BLaER1 (cell line): ENCODE measurements at regions not wholly inside any gene's neighbourhood (a gene's known extent, or its start where the extent isn't known, plus 50 kb on each side); places are given as distances from the start of the nearest gene placed in this dataset.

Experiments used
- H3K27ac ChIP-seq: shearing (Covaris generic); formaldehyde crosslinking; 2 replicates; pipeline ENCODE4 v1.8.1; 2022
- H3K27me3 ChIP-seq: shearing (Covaris generic); formaldehyde crosslinking; 2 replicates; pipeline ENCODE4 v1.8.1; 2022
- H3K36me3 ChIP-seq: shearing (Covaris generic); formaldehyde crosslinking; 2 replicates; pipeline ENCODE4 v1.8.1; 2022
- H3K4me1 ChIP-seq: shearing (Covaris generic); formaldehyde crosslinking; 2 replicates; pipeline ENCODE4 v1.8.1; 2022
- H3K4me2 ChIP-seq: shearing (Covaris generic); formaldehyde crosslinking; 2 replicates; pipeline ENCODE4 v1.8.1; 2022
- H3K4me3 ChIP-seq: shearing (Covaris generic); formaldehyde crosslinking; 2 replicates; pipeline ENCODE4 v1.8.1; 2022
- H3K9ac ChIP-seq: shearing (Covaris generic); formaldehyde crosslinking; 2 replicates; pipeline ENCODE4 v1.8.1; 2022
- H3K9me3 ChIP-seq: shearing (Covaris generic); formaldehyde crosslinking; 2 replicates; pipeline ENCODE4 v1.8.1; 2022
- H4K20me1 ChIP-seq: shearing (Covaris generic); formaldehyde crosslinking; 2 replicates; pipeline ENCODE4 v1.8.1; 2022
- Cebpa-rat ChIP-seq: shearing (Covaris generic); IDR thresholded peaks from 2 replicates; pipeline ENCODE4 v1.8.1; 2022

DNA sequence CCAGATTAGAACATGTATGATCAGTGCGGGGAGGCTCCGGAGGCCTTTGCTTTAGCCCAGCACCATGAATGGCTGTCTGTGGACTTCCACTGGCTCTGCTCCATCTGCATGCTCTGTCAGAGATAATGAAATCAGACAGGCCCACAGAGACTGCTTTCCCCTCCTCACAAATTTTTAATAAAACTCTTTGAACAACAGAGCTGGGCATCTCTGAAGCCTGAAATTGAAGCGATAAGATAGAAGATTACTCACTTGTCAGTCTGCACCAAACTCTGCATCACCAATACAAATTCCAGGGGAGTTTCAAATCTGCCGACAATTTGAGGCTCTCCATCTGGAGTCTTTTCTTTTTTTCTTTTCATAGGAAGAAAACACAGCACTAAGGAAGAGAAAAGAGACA, 110.0 kb downstream of the DYRK2 start:
- no peak overlapping the region for H3K4me2 ChIP-seq
- H3K9me3 ChIP-seq: no peaks in the 10 kb centered on the region
- no peaks in the 10 kb centered on the region for H4K20me1 ChIP-seq
- no peak for TF ChIP-seq Cebpa-rat
- H3K9ac ChIP-seq: no peak overlapping the region
- no peaks in the 10 kb centered on the region for H3K4me1 ChIP-seq
- H3K36me3 ChIP-seq: no peaks in the 10 kb centered on the region
- no peaks in the 10 kb centered on the region for H3K27me3 ChIP-seq
- no peak overlapping the region for H3K4me3 ChIP-seq
- no peak overlapping the region for H3K27ac ChIP-seq

DNA sequence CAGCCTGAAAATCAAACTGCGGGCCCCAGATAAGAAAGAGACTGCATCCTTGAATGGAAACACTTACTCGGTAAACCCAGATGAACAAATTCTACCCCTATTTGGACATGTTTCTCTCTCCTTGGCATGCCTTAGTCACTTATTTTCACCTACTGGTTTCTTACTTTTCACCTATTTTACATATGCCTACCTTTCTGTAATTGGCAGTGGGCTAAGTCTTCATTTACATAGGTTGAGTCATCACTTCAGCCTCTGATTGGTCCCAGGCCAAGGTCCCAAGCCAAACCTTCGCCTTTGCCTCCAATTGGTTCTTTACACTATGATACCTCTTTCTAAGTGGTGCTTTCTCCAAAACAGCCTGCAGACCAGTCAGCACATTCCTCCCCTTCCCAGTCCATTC, 111.3 kb downstream of the DYRK2 start:
- H3K9me3 ChIP-seq: no peaks in the 10 kb centered on the region
- no peak for TF ChIP-seq Cebpa-rat
- H3K9ac ChIP-seq: no peak overlapping the region
- H3K36me3 ChIP-seq: no peaks in the 10 kb centered on the region
- no peak overlapping the region for H3K27ac ChIP-seq
- H3K27me3 ChIP-seq: no peaks in the 10 kb centered on the region
- H4K20me1 ChIP-seq: no peaks in the 10 kb centered on the region
- H3K4me3 ChIP-seq: no peak overlapping the region
- no peak overlapping the region for H3K4me2 ChIP-seq
- no peaks in the 10 kb centered on the region for H3K4me1 ChIP-seq

DNA sequence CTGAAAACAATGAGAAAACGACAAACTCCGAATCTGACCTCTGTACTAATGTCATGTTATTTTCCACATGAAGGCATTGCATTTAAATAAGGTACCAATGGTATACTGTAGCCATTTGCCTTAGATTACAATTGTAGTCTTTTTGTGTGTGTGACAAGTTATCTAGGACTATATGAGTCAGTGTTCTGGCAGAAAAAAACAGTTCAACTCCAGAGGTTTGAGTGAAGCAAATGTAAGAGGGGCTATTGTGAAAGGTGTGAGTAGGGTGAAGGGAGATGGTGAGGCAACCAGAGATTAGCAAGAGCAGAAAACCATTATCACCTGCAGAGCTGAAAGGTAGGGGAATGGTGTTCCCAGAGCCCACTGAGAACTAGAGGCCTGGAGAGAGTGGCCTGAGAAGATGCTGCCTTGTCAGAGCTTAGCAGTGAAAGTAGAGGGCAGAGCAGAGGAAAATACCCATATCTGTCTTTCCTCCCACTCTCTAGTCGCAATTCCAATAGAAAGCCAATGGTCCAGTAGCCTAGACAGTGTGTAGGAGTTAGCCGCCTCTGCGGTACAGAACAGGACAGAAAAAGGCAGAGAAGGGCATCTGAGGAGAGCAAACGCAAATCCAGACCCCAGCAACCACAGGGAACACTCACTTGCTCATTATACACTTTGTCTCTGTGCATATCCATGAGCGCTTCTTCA, 112.2 kb downstream of the DYRK2 start:
- Histone ChIP-seq H3K36me3 (no peaks in the 10 kb centered on the region), H4K20me1 (no peaks in the 10 kb centered on the region), H3K4me3 (no peak overlapping the region), H3K9me3 (no peaks in the 10 kb centered on the region), H3K9ac (no peak overlapping the region), H3K4me2 (no peak overlapping the region), H3K27me3 (no peaks in the 10 kb centered on the region), H3K4me1 (no peaks in the 10 kb centered on the region), H3K27ac (no peak overlapping the region)
- no peak for TF ChIP-seq Cebpa-rat

DNA sequence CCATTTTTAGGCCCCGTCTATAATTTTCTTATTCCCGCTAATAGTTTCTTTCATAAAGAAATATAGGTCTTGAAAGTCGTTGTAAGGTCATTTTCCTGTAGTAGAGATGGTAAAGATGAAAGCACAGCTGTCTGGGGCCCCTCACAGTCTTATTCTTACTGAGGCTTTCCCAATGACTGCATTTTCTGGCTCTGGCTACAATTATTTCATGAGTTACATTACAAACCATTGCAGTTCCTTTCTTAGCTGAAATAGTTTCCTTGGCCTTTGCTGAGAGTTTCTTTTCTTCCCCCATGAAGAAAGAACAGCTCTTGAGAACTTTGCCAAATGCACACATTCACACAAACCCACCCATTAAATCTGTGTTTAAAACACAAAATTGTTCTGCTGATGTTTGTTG, 113.0 kb downstream of the DYRK2 start:
- TF ChIP-seq Cebpa-rat: no peak
- Histone ChIP-seq H3K27me3 (no peaks in the 10 kb centered on the region), H3K4me3 (no peak overlapping the region), H3K4me1 (no peaks in the 10 kb centered on the region), H4K20me1 (no peaks in the 10 kb centered on the region), H3K27ac (no peak overlapping the region), H3K36me3 (no peaks in the 10 kb centered on the region), H3K9ac (no peak overlapping the region), H3K9me3 (no peaks in the 10 kb centered on the region), H3K4me2 (no peak overlapping the region)

DNA sequence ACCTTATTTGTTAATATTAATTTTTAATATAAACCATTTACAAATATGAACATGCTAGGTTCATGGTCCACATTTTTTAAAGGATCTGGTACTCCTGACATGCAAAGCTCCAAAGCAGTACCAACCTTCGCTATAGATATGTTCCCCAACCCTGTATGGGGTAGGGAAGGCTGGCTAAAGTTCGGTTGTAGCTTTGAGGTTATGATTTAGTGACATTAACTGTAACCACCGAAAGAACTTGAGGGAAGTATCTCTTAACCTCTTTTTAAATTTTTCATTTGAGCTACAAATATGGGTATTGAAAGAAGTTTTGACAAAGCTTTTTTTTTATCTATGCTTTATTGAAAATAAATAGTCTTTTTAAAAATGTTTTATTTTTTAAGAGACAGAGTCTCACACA, 115.5 kb downstream of the DYRK2 start:
- Histone ChIP-seq H3K9me3 (no peaks in the 10 kb centered on the region), H4K20me1 (no peaks in the 10 kb centered on the region), H3K27me3 (no peaks in the 10 kb centered on the region), H3K9ac (no peak overlapping the region), H3K27ac (no peak overlapping the region), H3K4me2 (no peak overlapping the region), H3K36me3 (no peaks in the 10 kb centered on the region), H3K4me1 (no peaks in the 10 kb centered on the region), H3K4me3 (no peak overlapping the region)
- TF ChIP-seq Cebpa-rat: no peak

DNA sequence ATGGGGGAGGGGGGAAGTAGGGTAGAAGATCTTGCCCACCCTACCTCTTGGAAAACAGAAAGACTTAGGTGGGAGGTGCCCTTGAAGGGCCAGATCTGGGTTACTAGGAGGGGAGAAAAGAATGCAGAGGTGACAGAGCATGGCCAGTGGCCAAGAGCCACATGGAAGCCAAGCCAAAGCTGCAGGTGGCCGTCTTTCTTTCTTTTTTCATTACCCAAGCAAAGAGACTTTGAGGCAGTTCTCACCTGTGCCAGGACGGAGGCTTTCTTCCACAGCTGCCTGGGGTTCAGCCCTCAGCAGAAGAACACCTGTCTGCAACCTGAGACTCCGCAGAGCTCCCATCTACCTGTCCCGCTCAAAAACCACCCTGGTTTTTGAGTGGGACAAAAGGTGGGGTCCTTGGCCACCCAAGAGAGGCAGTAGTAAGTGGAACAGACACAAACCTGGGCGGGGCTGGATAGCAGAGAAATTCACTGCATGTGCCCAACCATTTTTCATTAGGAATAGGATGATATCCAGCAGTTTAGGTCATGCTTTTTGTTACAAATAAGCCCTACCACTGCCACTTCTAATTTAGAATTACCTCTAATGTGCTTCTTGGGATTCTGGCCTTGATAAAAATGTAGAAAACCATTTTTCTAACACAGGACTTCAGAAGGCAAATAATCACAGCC, 116.5 kb downstream of the DYRK2 start:
- no peak overlapping the region for H3K4me3 ChIP-seq
- no peaks in the 10 kb centered on the region for H4K20me1 ChIP-seq
- H3K9me3 ChIP-seq: no peaks in the 10 kb centered on the region
- no peaks in the 10 kb centered on the region for H3K27me3 ChIP-seq
- no peak overlapping the region for H3K9ac ChIP-seq
- TF ChIP-seq Cebpa-rat: no peak
- H3K4me2 ChIP-seq: no peak overlapping the region
- H3K27ac ChIP-seq: no peak overlapping the region
- no peaks in the 10 kb centered on the region for H3K4me1 ChIP-seq
- H3K36me3 ChIP-seq: no peaks in the 10 kb centered on the region

DNA sequence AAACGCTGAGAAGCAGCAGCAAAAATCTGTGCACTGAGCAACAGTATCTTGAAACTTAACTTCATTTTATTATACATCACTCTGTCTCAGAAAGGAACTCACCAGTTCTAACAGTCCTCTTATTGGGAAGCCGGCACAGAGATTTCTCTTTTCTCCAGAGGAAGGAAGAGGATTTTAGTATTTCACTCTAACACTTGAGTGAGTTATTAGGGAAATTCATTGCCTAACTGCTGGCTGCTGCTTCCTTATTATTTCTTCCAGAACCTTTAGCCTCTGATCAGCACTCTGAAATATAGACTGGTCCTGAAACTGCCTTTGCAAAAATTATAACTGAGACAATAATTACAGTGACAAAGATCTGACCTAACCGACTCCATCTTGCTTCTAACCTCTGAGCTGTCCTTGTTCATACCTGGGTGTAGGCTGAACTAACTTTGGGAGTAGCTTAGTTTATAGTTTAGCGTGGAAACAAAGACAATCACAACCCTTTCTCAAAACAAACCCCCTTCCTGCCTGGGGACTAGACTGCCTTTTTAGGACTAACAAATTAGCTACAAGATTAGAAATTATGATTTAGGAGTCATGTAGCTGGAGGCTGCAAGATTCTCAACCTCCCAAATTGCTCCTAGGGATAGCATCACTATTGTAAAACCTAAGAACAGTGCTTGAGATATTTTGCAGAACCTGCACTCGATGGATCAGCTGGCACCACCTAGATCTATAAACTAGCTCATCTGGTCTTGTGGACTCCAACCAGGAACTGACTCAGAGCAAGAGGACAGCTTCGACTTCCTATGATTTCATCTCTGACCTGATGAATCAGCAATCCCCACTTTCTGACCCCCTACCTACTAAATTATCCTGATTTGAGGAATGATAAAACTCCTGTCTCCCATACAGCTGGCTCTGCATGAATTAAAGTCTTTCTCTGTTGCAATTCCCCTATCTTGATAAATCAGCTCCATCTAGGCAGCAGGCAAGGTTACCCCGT, 117.5 kb downstream of the DYRK2 start:
- Histone ChIP-seq H3K4me2 (no peak overlapping the region), H4K20me1 (no peaks in the 10 kb centered on the region), H3K4me1 (no peaks in the 10 kb centered on the region), H3K27me3 (no peaks in the 10 kb centered on the region), H3K36me3 (no peaks in the 10 kb centered on the region), H3K9me3 (no peaks in the 10 kb centered on the region), H3K9ac (no peak overlapping the region), H3K27ac (no peak overlapping the region), H3K4me3 (no peak overlapping the region)
- no peak for TF ChIP-seq Cebpa-rat

DNA sequence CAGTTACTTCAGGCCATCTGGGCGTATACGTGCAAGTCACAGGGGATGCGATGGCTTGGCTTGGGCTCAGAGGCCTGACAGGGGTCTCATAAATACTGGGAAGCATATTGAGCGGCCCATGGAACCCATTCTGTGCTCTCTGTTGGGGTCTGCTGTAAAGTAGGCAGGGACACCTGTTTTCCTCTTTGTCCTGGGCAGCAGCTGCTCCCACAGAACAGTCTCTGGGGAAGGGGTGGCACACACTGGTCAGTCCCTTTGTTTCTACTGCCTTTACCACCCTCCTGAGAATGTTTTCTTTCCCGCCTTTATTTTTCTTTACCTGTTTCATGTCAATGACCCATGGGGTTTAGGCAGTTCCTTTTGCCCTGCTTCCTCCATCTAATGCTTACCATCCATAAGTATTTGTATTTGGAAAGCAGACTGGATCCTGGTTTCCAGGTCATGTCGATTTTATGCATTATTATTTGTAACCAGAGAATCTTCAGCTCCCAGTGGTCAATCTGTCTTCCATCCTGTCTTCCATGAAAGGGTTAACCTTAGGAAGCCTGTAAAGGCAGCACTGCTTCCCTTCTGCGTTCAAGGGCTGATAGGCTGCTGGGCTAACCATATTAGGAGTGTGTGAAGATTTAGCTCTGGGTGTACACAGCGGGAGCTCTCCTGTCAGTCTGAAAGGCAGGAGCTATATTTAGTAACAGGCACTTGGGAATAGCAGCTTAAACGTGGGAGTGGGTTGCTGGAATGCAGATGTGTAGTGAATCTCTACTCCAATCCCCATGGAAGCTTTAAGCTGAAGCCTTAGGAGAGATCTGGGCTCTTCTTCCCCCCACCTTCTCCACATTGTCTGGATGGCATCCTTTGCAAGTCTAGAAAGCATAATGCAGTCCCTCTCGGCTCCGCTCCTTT, 124.0 kb downstream of the DYRK2 start:
- no peak overlapping the region for H3K27ac ChIP-seq
- H3K4me1 ChIP-seq: no peaks in the 10 kb centered on the region
- no peak overlapping the region for H3K4me2 ChIP-seq
- no peaks in the 10 kb centered on the region for H3K27me3 ChIP-seq
- no peak overlapping the region for H3K9ac ChIP-seq
- H4K20me1 ChIP-seq: no peaks in the 10 kb centered on the region
- H3K9me3 ChIP-seq: no peaks in the 10 kb centered on the region
- TF ChIP-seq Cebpa-rat: no peak
- H3K4me3 ChIP-seq: no peak overlapping the region
- H3K36me3 ChIP-seq: no peaks in the 10 kb centered on the region

DNA sequence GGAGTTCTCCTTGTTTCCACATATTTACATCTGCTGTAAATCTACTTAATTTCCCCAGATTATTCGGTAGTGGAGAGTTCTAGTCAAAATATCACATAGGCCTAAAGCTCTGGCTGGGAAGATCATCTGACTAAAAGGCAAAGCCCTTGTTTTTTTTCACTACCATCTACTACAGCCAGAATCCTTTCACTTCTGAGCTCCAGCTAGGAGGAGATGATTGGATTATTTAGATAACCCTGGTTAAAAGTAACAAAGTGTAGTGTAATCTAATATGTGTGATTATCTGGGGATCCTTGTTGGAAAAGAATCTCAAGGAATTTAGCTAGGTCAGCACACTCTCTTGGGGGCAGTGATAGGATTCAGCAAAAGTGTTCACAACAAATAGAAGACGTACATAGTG, 125.4 kb downstream of the DYRK2 start:
- no peak for TF ChIP-seq Cebpa-rat
- H3K36me3 ChIP-seq: no peaks in the 10 kb centered on the region
- no peak overlapping the region for H3K4me2 ChIP-seq
- H3K9ac ChIP-seq: no peak overlapping the region
- no peaks in the 10 kb centered on the region for H3K4me1 ChIP-seq
- no peaks in the 10 kb centered on the region for H3K9me3 ChIP-seq
- H4K20me1 ChIP-seq: no peaks in the 10 kb centered on the region
- no peak overlapping the region for H3K4me3 ChIP-seq
- H3K27me3 ChIP-seq: no peaks in the 10 kb centered on the region
- no peak overlapping the region for H3K27ac ChIP-seq
